Panc1 (cell line): ENCODE measurements at regions not wholly inside any gene's neighbourhood (a gene's known extent, or its start where the extent isn't known, plus 50 kb on each side); places are given as distances from the start of the nearest gene placed in this dataset.
A peak's percentile ranks its signal among the peaks of the same experiment; 100 is the strongest.

ENCODE experiments used
- ATAC-seq: fragments of 200-7000 bp; cut with Tn5 transposase; 2 replicates; pipeline ENCODE4 v1.9.1; 2020; ENCODE audit warnings: mild to moderate bottlenecking, moderate library complexity
- BruUV-seq: library from RNA; stranded (reverse); fragments of 400-500 nt; replicated peaks from 2 replicates; lab custom pipeline; 2021; lab: Mats Ljungman, UMichigan
- CTCF ChIA-PET: fragments of 300-600 bp; sonication (Branson Sonifier 250); formaldehyde crosslinking; loops from one replicate; lab custom pipeline; 2022; ENCODE audit warnings: antibody characterized with exemption; lab: Charles Lee
- POLR2A ChIA-PET: fragments of 300-600 bp; sonication (Branson Sonifier 250); formaldehyde crosslinking; loops from one replicate; lab custom pipeline; 2022; ENCODE audit warnings: antibody characterized with exemption; lab: Charles Lee
- DNase-seq: peaks from one replicate; pipeline ENCODE4 v3.0.0-alpha.2; 2010; ENCODE audit warnings: low read depth, low spot score
- H3K27ac ChIP-seq: 2 replicates; pipeline ENCODE4 v1.5.1; 2011; ENCODE audit warnings: mild to moderate bottlenecking, low read length, inconsistent platforms
- H3K27me3 ChIP-seq: fragments of 200-500 bp; sonication (Bioruptor generic); 2 replicates; pipeline ENCODE4 v1.6.0; 2014; ENCODE audit warnings: low read length, inconsistent platforms; ENCODE audit not compliant: control insufficient read depth, insufficient read depth
- H3K36me3 ChIP-seq: fragments of 200-500 bp; sonication (Bioruptor generic); 2 replicates; pipeline ENCODE4 v1.5.1; 2014; ENCODE audit warnings: inconsistent platforms, mild to moderate bottlenecking, low read length, moderate library complexity; ENCODE audit not compliant: control insufficient read depth, insufficient read depth
- H3K4me1 ChIP-seq: 2 replicates; pipeline ENCODE4 v1.5.1; 2011; ENCODE audit warnings: inconsistent platforms, mild to moderate bottlenecking, low read length, moderate library complexity; ENCODE audit not compliant: control insufficient read depth, insufficient read depth
- H3K4me3 ChIP-seq, 2 experiments: 2 replicates each; pipeline ENCODE4 v1.5.1; 2011 to 2012; ENCODE audit warnings: low read depth in 2 of 2, low read length in 2 of 2, mild to moderate bottlenecking in 2 of 2, inconsistent platforms in 1 of 2, moderate library complexity in 1 of 2
- H3K9me3 ChIP-seq: fragments of 200-500 bp; sonication (Bioruptor generic); 2 replicates; pipeline ENCODE4 v1.5.1; 2014; ENCODE audit warnings: low read depth, mild to moderate bottlenecking, inconsistent platforms, low read length, moderate library complexity; ENCODE audit not compliant: control insufficient read depth, insufficient read depth
- POLR2AphosphoS5 ChIP-seq: IDR thresholded peaks from 2 replicates; pipeline ENCODE4 v1.6.1; 2012; ENCODE audit warnings: mild to moderate bottlenecking, low read depth, low read length, moderate library complexity
- SIN3A ChIP-seq: IDR thresholded peaks from 2 replicates; pipeline ENCODE4 v1.6.1; 2012; ENCODE audit warnings: low read depth, mild to moderate bottlenecking, low read length, moderate library complexity, borderline replicate concordance; ENCODE audit not compliant: insufficient read depth
- TCF7L2 ChIP-seq: IDR thresholded peaks from 2 replicates; pipeline ENCODE4 v1.6.1; 2011; ENCODE audit warnings: mild to moderate bottlenecking, low read depth, low read length, inconsistent platforms
- in situ Hi-C: cut with HindIII; loops from 2 replicates; pipeline ENCODE4 v1.10.0; 2016; ENCODE audit warnings: low sequenced_read_pairs, low pct_unique_long_range_greater_than_20kb
- intact Hi-C: fragments of 100-400 bp; cut with micrococcal nuclease; formaldehyde crosslinking; loops from one replicate; pipeline ENCODE4 v1.10.0; 2022; ENCODE audit not compliant: unreplicated experiment
- TF ChIP-seq, protein P1 (sequence below): fragments of 450-650 bp; IDR thresholded peaks from 2 replicates; pipeline ENCODE4 v1.5.1; 2017; ENCODE audit warnings: mild to moderate bottlenecking
- TF ChIP-seq, protein P2 (sequence below), 2 experiments: IDR thresholded peaks; 2 replicates each; pipeline ENCODE4 v1.6.1; 2011 to 2012; ENCODE audit warnings: low read depth in 2 of 2, control low read depth in 1 of 2, low read length in 1 of 2, mild to moderate bottlenecking in 1 of 2, moderate library complexity in 1 of 2; ENCODE audit not compliant: insufficient read depth in 1 of 2

- ATAC-seq (peak; percentile 48; the same call in 1 of the 2 replicates), DNase-seq (no peak)
- H3K27me3 ChIP-seq: no peaks in the 10 kb centered on the region
- ChIA-PET POLR2A (no interaction called here), CTCF (no interaction called here)
- no TSS peak for BruUV-seq
- H3K27ac ChIP-seq: no peak overlapping the region
- in situ Hi-C loops: no loop called here
- TF ChIP-seq, protein P1, sequence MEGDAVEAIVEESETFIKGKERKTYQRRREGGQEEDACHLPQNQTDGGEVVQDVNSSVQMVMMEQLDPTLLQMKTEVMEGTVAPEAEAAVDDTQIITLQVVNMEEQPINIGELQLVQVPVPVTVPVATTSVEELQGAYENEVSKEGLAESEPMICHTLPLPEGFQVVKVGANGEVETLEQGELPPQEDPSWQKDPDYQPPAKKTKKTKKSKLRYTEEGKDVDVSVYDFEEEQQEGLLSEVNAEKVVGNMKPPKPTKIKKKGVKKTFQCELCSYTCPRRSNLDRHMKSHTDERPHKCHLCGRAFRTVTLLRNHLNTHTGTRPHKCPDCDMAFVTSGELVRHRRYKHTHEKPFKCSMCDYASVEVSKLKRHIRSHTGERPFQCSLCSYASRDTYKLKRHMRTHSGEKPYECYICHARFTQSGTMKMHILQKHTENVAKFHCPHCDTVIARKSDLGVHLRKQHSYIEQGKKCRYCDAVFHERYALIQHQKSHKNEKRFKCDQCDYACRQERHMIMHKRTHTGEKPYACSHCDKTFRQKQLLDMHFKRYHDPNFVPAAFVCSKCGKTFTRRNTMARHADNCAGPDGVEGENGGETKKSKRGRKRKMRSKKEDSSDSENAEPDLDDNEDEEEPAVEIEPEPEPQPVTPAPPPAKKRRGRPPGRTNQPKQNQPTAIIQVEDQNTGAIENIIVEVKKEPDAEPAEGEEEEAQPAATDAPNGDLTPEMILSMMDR: no peak
- TF ChIP-seq, protein P2, sequence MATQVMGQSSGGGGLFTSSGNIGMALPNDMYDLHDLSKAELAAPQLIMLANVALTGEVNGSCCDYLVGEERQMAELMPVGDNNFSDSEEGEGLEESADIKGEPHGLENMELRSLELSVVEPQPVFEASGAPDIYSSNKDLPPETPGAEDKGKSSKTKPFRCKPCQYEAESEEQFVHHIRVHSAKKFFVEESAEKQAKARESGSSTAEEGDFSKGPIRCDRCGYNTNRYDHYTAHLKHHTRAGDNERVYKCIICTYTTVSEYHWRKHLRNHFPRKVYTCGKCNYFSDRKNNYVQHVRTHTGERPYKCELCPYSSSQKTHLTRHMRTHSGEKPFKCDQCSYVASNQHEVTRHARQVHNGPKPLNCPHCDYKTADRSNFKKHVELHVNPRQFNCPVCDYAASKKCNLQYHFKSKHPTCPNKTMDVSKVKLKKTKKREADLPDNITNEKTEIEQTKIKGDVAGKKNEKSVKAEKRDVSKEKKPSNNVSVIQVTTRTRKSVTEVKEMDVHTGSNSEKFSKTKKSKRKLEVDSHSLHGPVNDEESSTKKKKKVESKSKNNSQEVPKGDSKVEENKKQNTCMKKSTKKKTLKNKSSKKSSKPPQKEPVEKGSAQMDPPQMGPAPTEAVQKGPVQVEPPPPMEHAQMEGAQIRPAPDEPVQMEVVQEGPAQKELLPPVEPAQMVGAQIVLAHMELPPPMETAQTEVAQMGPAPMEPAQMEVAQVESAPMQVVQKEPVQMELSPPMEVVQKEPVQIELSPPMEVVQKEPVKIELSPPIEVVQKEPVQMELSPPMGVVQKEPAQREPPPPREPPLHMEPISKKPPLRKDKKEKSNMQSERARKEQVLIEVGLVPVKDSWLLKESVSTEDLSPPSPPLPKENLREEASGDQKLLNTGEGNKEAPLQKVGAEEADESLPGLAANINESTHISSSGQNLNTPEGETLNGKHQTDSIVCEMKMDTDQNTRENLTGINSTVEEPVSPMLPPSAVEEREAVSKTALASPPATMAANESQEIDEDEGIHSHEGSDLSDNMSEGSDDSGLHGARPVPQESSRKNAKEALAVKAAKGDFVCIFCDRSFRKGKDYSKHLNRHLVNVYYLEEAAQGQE (IDR thresholded peaks at IDR 0.05; ENCODE audit: insufficient read depth in 1 of 2, low read depth in 2 of 2, low read length in 1 of 2): no peak
- TF ChIP-seq POLR2AphosphoS5 (no peak), TCF7L2 (no peak), SIN3A (no peak)
- intact Hi-C loops: no loop called here
- H3K4me1 ChIP-seq: peaks cover 4% of the 10 kb centered on the region; the same call in 1 of the 2 replicates
- no peaks in the 10 kb centered on the region for H3K36me3 ChIP-seq
- no peaks in the 10 kb centered on the region; the same call in 1 of the 2 replicates for H3K9me3 ChIP-seq
- no peak overlapping the region for H3K4me3 ChIP-seq
Observed at GRCh38 chrX:74085642-74086236, 218.2 kb upstream of the ZCCHC13 start.

GRCh38 chrX:74080165-74080564 is 223.8 kb upstream of the ZCCHC13 start:
- POLR2A ChIA-PET: no interaction called here

More at GRCh38 chrX:74080165-74080564, 223.8 kb upstream of the ZCCHC13 start:
- in situ Hi-C loops (no loop called here), intact Hi-C loops (no loop called here)
- H3K27ac ChIP-seq: no peak overlapping the region
- TF ChIP-seq, protein P1: no peak
- TF ChIP-seq POLR2AphosphoS5 (no peak), SIN3A (no peak), TCF7L2 (no peak)
- TF ChIP-seq, protein P2 (IDR thresholded peaks at IDR 0.05; ENCODE audit: insufficient read depth in 1 of 2, low read depth in 2 of 2, low read length in 1 of 2): no peak
- H3K27me3 ChIP-seq: no peaks in the 10 kb centered on the region
- no peak for ATAC-seq
- no TSS peak for BruUV-seq
- DNase-seq: no peak
- CTCF ChIA-PET: no interaction called here
- no peaks in the 10 kb centered on the region for H3K36me3 ChIP-seq
- no peak overlapping the region for H3K4me3 ChIP-seq
- peaks cover 1% of the 10 kb centered on the region; the same call in 1 of the 2 replicates for H3K4me1 ChIP-seq
- peaks cover 9% of the 10 kb centered on the region; the same call in 1 of the 2 replicates for H3K9me3 ChIP-seq
